Hippocampal formation (tissue), 2 donors: ENCODE measurements at regions not wholly inside any gene's neighbourhood (a gene's known extent, or its start where the extent isn't known, plus 50 kb on each side); places are given as distances from the start of the nearest gene placed in this dataset.

Experiments used
- DNase-seq, 2 donors: peaks; one replicate each; lab custom pipeline; 2025; lab: John Stamatoyannopoulos, UW

GRCh38 chr4:17293901-17294300 is 218.0 kb downstream of the QDPR start:
- DNase-seq: no peak

GRCh38 chr4:17288151-17288550 is 223.7 kb downstream of the QDPR start:
- no peak for DNase-seq

GRCh38 chr4:17286752-17287460 is 225.0 kb downstream of the QDPR start:
- no peak for DNase-seq

- DNase-seq: no peak
Measured at GRCh38 chr4:17285747-17286146, 226.1 kb downstream of the QDPR start.

- DNase-seq: no peak
Measured at GRCh38 chr4:17284323-17285175, 227.3 kb downstream of the QDPR start.

GRCh38 chr4:17283832-17284231 is 228.1 kb downstream of the QDPR start:
- DNase-seq: no peak

GRCh38 chr4:17283251-17283650 is 228.6 kb downstream of the QDPR start:
- no peak for DNase-seq

- no peak for DNase-seq
Measured at GRCh38 chr4:17280261-17281018, 231.4 kb downstream of the QDPR start.

- DNase-seq: no peak
Measured at GRCh38 chr4:17276776-17277175, 235.1 kb downstream of the QDPR start.

- DNase-seq: no peak
Measured at GRCh38 chr4:17275836-17276235, 236.1 kb downstream of the QDPR start.

- no peak for DNase-seq
Measured at GRCh38 chr4:17273047-17273446, 238.8 kb downstream of the QDPR start.

- DNase-seq: no peak
Measured at GRCh38 chr4:17272154-17272553, 239.7 kb downstream of the QDPR start.

GRCh38 chr4:17265653-17266052 is 246.2 kb downstream of the QDPR start:
- no peak for DNase-seq

GRCh38 chr4:17265139-17265538 is 246.8 kb downstream of the QDPR start:
- no peak for DNase-seq

- DNase-seq: no peak
Measured at GRCh38 chr4:17260166-17260907, 251.6 kb downstream of the QDPR start.

GRCh38 chr4:17258106-17258505 is 253.8 kb downstream of the QDPR start:
- DNase-seq: no peak

GRCh38 chr4:17252131-17252530 is 259.8 kb downstream of the QDPR start:
- DNase-seq: no peak

GRCh38 chr4:17251101-17251500 is 260.8 kb downstream of the QDPR start:
- DNase-seq: no peak

GRCh38 chr4:17250591-17250990 is 261.3 kb downstream of the QDPR start:
- no peak for DNase-seq

GRCh38 chr4:17246656-17247055 is 265.2 kb downstream of the QDPR start:
- DNase-seq: no peak

GRCh38 chr4:17241835-17242234 is 270.1 kb downstream of the QDPR start:
- no peak for DNase-seq

- no peak for DNase-seq
Measured at GRCh38 chr4:17238633-17239032, 273.3 kb downstream of the QDPR start.
